Liver (tissue), 8 donors: ENCODE measurements at regions not wholly inside any gene's neighbourhood (a gene's known extent, or its start where the extent isn't known, plus 50 kb on each side); places are given as distances from the start of the nearest gene placed in this dataset.

Experiments
- DNase-seq: peaks from one replicate; pipeline ENCODE4 v3.0.0-alpha.2; 2017; ENCODE audit warnings: low spot score
- H3K27ac ChIP-seq, 2 donors: one replicate each; pipeline ENCODE4 v1.7.0; 2013; ENCODE audit warnings: inconsistent platforms in 2 of 2, low read length in 2 of 2, control low read depth in 1 of 2, low read depth in 1 of 2, mild to moderate bottlenecking in 1 of 2
- H3K27me3 ChIP-seq, 4 donors: one replicate each; pipeline versions ENCODE4 v1.6.1 to v1.7.0; 2013; ENCODE audit warnings: low read length in 3 of 4, inconsistent platforms in 1 of 4, mild to moderate bottlenecking in 1 of 4, moderate library complexity in 1 of 4; ENCODE audit not compliant: control insufficient read depth in 4 of 4, insufficient read depth in 4 of 4
- H3K36me3 ChIP-seq, 4 donors: one replicate each; pipeline versions ENCODE4 v1.6.1 to v1.7.0; 2013; ENCODE audit warnings: low read length in 3 of 4, mild to moderate bottlenecking in 3 of 4, low read depth in 1 of 4, moderate library complexity in 1 of 4; ENCODE audit not compliant: control insufficient read depth in 4 of 4, insufficient read depth in 3 of 4
- H3K4me1 ChIP-seq, 4 donors: one replicate each; pipeline versions ENCODE4 v1.6.1 to v1.7.0; 2013; ENCODE audit warnings: low read length in 3 of 4, mild to moderate bottlenecking in 3 of 4, moderate library complexity in 1 of 4; ENCODE audit not compliant: control insufficient read depth in 4 of 4, insufficient read depth in 4 of 4
- H3K4me3 ChIP-seq, 3 donors: one replicate each; pipeline versions ENCODE4 v1.6.1 to v1.7.0; 2013; ENCODE audit warnings: low read length in 3 of 3, control low read depth in 1 of 3, low read depth in 1 of 3, mild to moderate bottlenecking in 1 of 3
- H3K9ac ChIP-seq, 2 donors: one replicate each; pipeline ENCODE4 v1.7.0; 2013; ENCODE audit warnings: low read length in 2 of 2, mild to moderate bottlenecking in 2 of 2, moderate library complexity in 2 of 2, control low read depth in 1 of 2, low read depth in 1 of 2
- H3K9me3 ChIP-seq, 4 donors: one replicate each; pipeline versions ENCODE4 v1.6.1 to v1.7.0; 2013; ENCODE audit warnings: low read length in 3 of 4; ENCODE audit not compliant: control insufficient read depth in 4 of 4
- EGR1 ChIP-seq, 2 donors: IDR thresholded peaks; 2 replicates each; pipeline ENCODE4 v1.6.1; 2016 to 2018; ENCODE audit warnings: antibody characterized with exemption in 2 of 2, low read depth in 2 of 2
- FOXA1 ChIP-seq: IDR thresholded peaks from 2 replicates; pipeline ENCODE4 v1.6.1; 2016; ENCODE audit warnings: antibody characterized with exemption
- FOXA2 ChIP-seq: IDR thresholded peaks from 2 replicates; pipeline ENCODE4 v1.6.1; 2016; ENCODE audit warnings: antibody characterized with exemption
- GABPA ChIP-seq, 2 donors: IDR thresholded peaks in 1 of 2; conservative IDR thresholded peaks in 1 of 2; 2 replicates each; pipeline ENCODE4 v1.6.1; 2016; ENCODE audit warnings: antibody characterized with exemption in 2 of 2, mild to moderate bottlenecking in 1 of 2, moderate library complexity in 1 of 2
- HNF4A ChIP-seq, 2 donors: conservative IDR thresholded peaks; 2 replicates each; pipeline ENCODE4 v1.6.1; 2016; ENCODE audit warnings: antibody characterized with exemption in 2 of 2, mild to moderate bottlenecking in 2 of 2
- HNF4G ChIP-seq: IDR thresholded peaks from 2 replicates; pipeline ENCODE4 v1.6.1; 2016; ENCODE audit warnings: antibody characterized with exemption
- JUND ChIP-seq, 2 donors: IDR thresholded peaks; 2 replicates each; pipeline ENCODE4 v1.6.1; 2016; ENCODE audit warnings: antibody characterized with exemption in 2 of 2
- NR2F2 ChIP-seq: IDR thresholded peaks from 2 replicates; pipeline ENCODE4 v1.6.1; 2016; ENCODE audit warnings: antibody characterized with exemption
- RAD21 ChIP-seq, 2 donors: IDR thresholded peaks; 2 replicates each; pipeline ENCODE4 v1.6.1; 2016; ENCODE audit warnings: antibody characterized with exemption in 2 of 2, mild to moderate bottlenecking in 2 of 2
- RXRA ChIP-seq, 2 donors: IDR thresholded peaks; 2 replicates each; pipeline ENCODE4 v1.6.1; 2017 to 2018; ENCODE audit warnings: antibody characterized with exemption in 2 of 2, mild to moderate bottlenecking in 1 of 2
- SP1 ChIP-seq: IDR thresholded peaks from 2 replicates; pipeline ENCODE4 v1.6.1; 2018; ENCODE audit warnings: antibody characterized with exemption, mild to moderate bottlenecking
- TAF1 ChIP-seq: conservative IDR thresholded peaks from 2 replicates; pipeline ENCODE4 v1.6.1; 2016; ENCODE audit warnings: antibody characterized with exemption, mild to moderate bottlenecking
- YY1 ChIP-seq: IDR thresholded peaks from 2 replicates; pipeline ENCODE4 v1.6.1; 2016; ENCODE audit warnings: antibody characterized with exemption, mild to moderate bottlenecking
- WGBS: extraction: QIAGEN DNeasy Blood & Tissue Kit; methylation state at CpG from one replicate; pipeline ENCODE4 v1.1.7; 2013; 5-methylcytosine and 5-hydroxymethylcytosine counted together
- TF ChIP-seq, protein P1 (sequence below): IDR thresholded peaks from 2 replicates; pipeline ENCODE4 v1.6.1; 2016; ENCODE audit warnings: antibody characterized with exemption
- TF ChIP-seq, protein P2 (sequence below): fragments of 150-350 bp; IDR thresholded peaks from 2 replicates; pipeline ENCODE4 v1.5.1; 2017; ENCODE audit warnings: improper control_type of control experiment, low read depth, low read length; ENCODE audit not compliant: missing input control
- TF ChIP-seq, protein P3 (sequence below): IDR thresholded peaks from 2 replicates; pipeline ENCODE4 v1.6.1; 2016; ENCODE audit warnings: antibody characterized with exemption
- TF ChIP-seq, protein P4 (sequence below): IDR thresholded peaks from 2 replicates; pipeline ENCODE4 v1.6.1; 2016; ENCODE audit warnings: antibody characterized with exemption
- TF ChIP-seq, protein P5 (sequence below): IDR thresholded peaks from 2 replicates; pipeline ENCODE4 v1.6.1; 2016; ENCODE audit warnings: antibody characterized with exemption, mild to moderate bottlenecking
- donor health status: healthy.
- donor health status: healthy.
- donor health status: healthy.
- donor health status: healthy.
- donor health status: healthy.

DNA sequence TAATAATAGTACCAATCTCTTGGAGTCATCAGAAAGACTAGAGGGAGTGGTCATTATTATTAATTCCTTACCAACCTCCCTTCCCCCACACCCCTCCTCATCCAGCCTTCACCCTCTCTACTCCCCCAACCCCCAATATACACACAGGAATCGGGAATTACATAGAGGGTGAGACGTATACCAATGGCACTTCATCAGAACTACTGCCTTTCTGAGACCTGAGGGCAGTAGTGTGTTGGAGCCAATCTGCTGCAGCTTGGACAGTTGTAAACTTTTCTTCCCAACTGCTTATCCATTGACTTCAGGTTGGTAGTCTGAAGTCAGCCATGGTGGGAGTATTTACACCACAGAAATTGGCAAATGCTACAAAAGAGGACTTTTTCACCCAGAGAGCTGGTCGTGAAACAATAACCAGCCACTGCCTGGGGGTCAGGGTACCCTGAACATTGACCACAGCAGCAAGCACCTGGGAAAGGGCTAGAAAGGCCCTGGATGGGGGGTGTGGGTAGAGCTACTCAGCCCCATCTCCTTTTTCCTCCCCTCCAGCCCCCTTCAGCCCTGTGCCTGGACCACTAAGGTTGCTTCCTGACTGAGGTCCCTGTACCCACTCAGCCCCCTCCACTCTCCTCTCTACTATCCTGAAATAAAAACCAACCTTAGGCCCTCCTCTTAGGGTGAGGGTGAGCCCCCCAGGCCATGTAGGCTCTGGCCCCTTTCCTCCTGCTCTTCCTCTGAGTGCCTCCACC, 161.5 kb downstream of the MRPL14 start (continued):
- TF ChIP-seq NR2F2, result no peak
- TF ChIP-seq, protein P1, sequence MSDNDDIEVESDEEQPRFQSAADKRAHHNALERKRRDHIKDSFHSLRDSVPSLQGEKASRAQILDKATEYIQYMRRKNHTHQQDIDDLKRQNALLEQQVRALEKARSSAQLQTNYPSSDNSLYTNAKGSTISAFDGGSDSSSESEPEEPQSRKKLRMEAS, result no peak

DNA sequence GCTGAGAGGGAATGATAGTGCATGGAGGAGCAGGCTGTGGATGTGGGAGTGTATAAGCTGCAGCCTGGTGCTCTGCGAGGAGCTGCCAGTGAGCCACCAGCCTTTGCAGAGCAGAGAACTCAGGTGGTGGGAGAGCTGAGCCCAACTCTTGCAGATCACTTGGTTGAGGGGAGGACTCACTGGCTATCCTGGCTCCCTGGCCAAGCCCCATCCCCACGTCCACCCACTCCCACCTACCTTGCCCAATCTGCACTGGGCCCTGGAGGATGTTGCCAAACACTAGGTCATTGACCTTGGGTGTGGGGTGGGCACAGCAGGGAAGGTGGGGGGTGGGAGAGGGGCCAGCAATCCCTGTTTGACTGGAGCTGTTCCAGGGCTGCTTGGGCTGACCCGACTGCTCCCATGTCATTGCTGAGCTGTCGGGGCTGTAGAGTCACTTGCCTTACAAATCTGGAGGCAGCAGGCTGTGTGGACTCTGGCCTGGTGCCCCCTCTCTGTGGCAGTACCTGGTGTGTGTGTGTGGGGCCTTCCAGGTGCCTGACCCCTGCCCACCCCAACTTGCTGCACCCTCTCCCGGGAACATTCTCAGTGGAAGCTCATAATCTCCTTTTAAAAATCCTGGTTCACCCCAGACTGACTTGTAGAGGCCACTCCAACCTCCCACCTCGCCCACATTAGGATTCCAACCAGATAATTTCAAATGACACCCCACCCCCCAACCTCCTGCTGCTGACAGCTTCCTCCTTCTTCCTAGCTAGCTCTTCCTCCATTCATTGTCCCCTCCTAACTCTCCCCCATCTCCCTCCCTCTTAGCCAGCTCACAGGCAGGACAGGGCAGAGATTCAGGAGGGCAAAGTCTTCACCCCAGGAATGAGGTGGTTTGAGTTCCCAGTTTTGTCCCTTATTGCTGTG, 162.3 kb downstream of the MRPL14 start:
- DNase-seq, result peak; percentile 48
- H3K9me3 ChIP-seq, result no peaks in the 10 kb centered on the region
- peak; percentile 65 to 75 for TF ChIP-seq HNF4A (conservative IDR thresholded peaks at IDR 0.05)
- TF ChIP-seq, protein P2, sequence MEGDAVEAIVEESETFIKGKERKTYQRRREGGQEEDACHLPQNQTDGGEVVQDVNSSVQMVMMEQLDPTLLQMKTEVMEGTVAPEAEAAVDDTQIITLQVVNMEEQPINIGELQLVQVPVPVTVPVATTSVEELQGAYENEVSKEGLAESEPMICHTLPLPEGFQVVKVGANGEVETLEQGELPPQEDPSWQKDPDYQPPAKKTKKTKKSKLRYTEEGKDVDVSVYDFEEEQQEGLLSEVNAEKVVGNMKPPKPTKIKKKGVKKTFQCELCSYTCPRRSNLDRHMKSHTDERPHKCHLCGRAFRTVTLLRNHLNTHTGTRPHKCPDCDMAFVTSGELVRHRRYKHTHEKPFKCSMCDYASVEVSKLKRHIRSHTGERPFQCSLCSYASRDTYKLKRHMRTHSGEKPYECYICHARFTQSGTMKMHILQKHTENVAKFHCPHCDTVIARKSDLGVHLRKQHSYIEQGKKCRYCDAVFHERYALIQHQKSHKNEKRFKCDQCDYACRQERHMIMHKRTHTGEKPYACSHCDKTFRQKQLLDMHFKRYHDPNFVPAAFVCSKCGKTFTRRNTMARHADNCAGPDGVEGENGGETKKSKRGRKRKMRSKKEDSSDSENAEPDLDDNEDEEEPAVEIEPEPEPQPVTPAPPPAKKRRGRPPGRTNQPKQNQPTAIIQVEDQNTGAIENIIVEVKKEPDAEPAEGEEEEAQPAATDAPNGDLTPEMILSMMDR, result no peak
- TF ChIP-seq RAD21 (IDR thresholded peaks at IDR 0.05), result peak in 1 of 2 donors; percentile 19
- TF ChIP-seq HNF4G, result peak; percentile 33
- TF ChIP-seq YY1, result no peak
- peak in 1 of 2 donors; percentile 41 for TF ChIP-seq RXRA (IDR thresholded peaks at IDR 0.05)
- TF ChIP-seq SP1, result peak; percentile 30
- WGBS, result 50% methylated on average over 6 of the region's 6 CpGs
- H3K36me3 ChIP-seq, result no peaks in the 10 kb centered on the region
- H3K27me3 ChIP-seq, result no peaks in the 10 kb centered on the region
- no peak overlapping the region for H3K4me3 ChIP-seq
- H3K4me1 ChIP-seq, result peaks cover 0 to 4% (median 3%) of the 10 kb centered on the region in 4 donors
- H3K27ac ChIP-seq, result no peak overlapping the region
- no peak overlapping the region for H3K9ac ChIP-seq

DNA sequence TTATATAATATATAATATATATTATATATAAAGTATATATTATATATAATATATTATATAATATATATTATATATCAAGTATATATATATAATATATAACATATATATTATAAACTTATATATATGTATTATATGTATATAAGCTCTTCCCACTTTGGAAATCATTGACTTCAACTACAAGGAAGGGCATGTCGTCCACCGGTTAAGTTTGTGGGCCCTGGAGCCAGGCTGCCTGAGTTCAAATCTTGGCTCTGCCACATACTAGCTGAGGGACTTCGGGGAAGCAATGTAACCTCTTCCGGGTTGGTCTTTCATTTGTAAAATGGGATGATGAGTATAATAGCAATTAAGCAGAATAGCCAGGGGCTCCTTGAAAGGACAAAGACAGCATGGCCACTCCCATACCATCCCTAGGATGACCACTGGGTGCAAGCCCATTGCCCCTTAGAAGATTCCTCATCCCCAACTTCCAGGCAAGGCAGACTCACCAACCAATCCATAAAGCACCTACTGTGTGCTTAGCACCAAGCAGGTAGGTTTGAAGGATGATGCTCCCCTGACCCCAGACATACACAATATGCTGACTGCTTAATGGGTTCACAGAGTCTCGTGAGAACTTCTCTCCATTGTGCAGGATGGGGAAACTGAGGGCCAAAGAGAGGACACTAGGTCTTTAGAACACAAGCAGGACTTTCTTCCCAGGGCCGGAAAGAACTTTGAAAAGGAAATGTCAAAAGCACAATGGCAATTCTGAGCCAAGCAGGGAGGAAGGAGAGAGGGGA, 163.2 kb downstream of the MRPL14 start:
- Histone ChIP-seq H3K4me3 (no peak overlapping the region), H3K9ac (no peak overlapping the region), H3K27ac (no peak overlapping the region), H3K27me3 (no peaks in the 10 kb centered on the region), H3K4me1 (peaks cover 0 to 4% (median 3%) of the 10 kb centered on the region in 4 donors), H3K9me3 (no peaks in the 10 kb centered on the region), H3K36me3 (no peaks in the 10 kb centered on the region)
- WGBS, result 62% methylated on average over 6 of the region's 6 CpGs
- peak; percentile 14 for DNase-seq
- TF ChIP-seq, protein P1, result no peak
- TF ChIP-seq EGR1 (IDR thresholded peaks at IDR 0.05; ENCODE audit: low read depth in 2 of 2) (no peak), NR2F2 (no peak), HNF4A (conservative IDR thresholded peaks at IDR 0.05) (no peak), SP1 (no peak), RAD21 (IDR thresholded peaks at IDR 0.05) (no peak), FOXA2 (no peak), GABPA (IDR thresholded peaks at IDR 0.05 in 1 of 2, conservative IDR thresholded peaks at IDR 0.05 in 1 of 2) (no peak), YY1 (no peak), HNF4G (no peak), RXRA (IDR thresholded peaks at IDR 0.05) (no peak), JUND (IDR thresholded peaks at IDR 0.05) (no peak), FOXA1 (no peak), TAF1 (no peak)
- TF ChIP-seq, protein P3, sequence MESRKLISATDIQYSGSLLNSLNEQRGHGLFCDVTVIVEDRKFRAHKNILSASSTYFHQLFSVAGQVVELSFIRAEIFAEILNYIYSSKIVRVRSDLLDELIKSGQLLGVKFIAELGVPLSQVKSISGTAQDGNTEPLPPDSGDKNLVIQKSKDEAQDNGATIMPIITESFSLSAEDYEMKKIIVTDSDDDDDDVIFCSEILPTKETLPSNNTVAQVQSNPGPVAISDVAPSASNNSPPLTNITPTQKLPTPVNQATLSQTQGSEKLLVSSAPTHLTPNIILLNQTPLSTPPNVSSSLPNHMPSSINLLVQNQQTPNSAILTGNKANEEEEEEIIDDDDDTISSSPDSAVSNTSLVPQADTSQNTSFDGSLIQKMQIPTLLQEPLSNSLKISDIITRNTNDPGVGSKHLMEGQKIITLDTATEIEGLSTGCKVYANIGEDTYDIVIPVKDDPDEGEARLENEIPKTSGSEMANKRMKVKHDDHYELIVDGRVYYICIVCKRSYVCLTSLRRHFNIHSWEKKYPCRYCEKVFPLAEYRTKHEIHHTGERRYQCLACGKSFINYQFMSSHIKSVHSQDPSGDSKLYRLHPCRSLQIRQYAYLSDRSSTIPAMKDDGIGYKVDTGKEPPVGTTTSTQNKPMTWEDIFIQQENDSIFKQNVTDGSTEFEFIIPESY, result no peak
- TF ChIP-seq, protein P4, sequence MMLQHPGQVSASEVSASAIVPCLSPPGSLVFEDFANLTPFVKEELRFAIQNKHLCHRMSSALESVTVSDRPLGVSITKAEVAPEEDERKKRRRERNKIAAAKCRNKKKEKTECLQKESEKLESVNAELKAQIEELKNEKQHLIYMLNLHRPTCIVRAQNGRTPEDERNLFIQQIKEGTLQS, result no peak
- TF ChIP-seq, protein P5, sequence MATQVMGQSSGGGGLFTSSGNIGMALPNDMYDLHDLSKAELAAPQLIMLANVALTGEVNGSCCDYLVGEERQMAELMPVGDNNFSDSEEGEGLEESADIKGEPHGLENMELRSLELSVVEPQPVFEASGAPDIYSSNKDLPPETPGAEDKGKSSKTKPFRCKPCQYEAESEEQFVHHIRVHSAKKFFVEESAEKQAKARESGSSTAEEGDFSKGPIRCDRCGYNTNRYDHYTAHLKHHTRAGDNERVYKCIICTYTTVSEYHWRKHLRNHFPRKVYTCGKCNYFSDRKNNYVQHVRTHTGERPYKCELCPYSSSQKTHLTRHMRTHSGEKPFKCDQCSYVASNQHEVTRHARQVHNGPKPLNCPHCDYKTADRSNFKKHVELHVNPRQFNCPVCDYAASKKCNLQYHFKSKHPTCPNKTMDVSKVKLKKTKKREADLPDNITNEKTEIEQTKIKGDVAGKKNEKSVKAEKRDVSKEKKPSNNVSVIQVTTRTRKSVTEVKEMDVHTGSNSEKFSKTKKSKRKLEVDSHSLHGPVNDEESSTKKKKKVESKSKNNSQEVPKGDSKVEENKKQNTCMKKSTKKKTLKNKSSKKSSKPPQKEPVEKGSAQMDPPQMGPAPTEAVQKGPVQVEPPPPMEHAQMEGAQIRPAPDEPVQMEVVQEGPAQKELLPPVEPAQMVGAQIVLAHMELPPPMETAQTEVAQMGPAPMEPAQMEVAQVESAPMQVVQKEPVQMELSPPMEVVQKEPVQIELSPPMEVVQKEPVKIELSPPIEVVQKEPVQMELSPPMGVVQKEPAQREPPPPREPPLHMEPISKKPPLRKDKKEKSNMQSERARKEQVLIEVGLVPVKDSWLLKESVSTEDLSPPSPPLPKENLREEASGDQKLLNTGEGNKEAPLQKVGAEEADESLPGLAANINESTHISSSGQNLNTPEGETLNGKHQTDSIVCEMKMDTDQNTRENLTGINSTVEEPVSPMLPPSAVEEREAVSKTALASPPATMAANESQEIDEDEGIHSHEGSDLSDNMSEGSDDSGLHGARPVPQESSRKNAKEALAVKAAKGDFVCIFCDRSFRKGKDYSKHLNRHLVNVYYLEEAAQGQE, result no peak
